ENCODE measurements at regions not wholly inside any gene's neighbourhood (a gene's known extent, or its start where the extent isn't known, plus 50 kb on each side); places are given as distances from the start of the nearest gene placed in this dataset.

DNA sequence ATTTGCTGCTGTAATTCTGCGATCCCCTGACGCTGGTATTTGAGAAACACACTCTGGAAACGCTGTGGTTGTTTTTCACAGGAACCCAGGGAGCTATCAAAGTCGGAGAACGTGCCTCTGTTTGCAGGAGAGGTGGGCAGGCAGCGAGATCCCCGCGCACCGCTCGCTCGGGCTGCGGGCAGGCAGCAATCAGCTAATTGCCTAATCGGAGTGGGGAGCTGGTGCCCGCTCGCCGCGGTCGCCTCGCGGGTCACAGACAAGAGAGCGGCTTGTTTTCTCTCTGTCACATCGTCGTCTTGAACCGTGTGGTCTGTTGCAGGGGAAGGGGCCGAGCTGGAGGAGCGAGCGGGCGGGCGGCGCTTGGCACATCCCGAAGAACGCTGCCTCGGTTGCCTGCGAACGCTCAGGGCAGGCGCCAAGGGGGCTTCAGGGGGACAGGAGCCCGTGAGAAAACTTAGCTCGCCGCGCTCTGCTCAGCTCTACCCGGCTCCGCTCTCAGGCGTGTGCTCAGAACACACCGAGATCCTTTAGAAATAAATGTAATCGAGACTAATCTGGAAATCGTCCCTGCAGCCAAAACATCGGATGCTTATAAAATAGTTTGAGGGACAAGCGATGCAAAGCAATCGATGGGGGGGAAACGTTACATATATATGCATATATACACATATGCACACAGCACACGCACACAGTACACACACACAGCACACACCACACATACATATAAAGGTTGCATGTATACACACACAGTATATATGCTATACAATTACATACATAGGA lies 93.6 kb upstream of the SMYD2 start:
- H3K36me3 ChIP-seq (ENCODE audit: control insufficient read depth, insufficient read depth, low read length) = no peaks in the 10 kb centered on the region
- H3K27me3 ChIP-seq (ENCODE audit: control insufficient read depth, insufficient read depth, low read length) = peaks cover 34% of the 10 kb centered on the region

DNA sequence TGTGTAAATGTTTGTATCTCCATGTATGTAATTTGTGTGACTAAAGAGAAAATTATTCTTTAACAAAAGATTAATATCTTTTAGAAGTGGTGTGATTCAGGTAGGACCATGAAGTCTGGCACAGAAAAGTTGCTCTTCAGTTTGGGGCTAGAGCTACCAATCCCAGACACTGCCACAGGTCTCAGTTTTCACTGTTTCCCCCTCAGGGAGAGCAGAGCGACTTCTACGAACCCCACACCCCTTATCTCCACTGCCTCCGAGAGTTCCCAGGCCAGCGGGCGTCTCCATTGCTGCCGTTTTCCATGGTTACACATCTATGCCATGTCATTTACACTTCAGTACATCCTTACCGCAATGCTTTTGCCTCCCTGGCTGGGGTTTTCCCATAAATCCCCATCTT lies 93.0 kb upstream of the SMYD2 start:
- Histone ChIP-seq H3K4me3 (ENCODE audit: low read depth, low read length) (no peak overlapping the region), H3K27me3 (ENCODE audit: control insufficient read depth, insufficient read depth, low read length) (peaks cover 34% of the 10 kb centered on the region), H3K36me3 (ENCODE audit: control insufficient read depth, insufficient read depth, low read length) (no peaks in the 10 kb centered on the region)
- TF ChIP-seq, protein P1, sequence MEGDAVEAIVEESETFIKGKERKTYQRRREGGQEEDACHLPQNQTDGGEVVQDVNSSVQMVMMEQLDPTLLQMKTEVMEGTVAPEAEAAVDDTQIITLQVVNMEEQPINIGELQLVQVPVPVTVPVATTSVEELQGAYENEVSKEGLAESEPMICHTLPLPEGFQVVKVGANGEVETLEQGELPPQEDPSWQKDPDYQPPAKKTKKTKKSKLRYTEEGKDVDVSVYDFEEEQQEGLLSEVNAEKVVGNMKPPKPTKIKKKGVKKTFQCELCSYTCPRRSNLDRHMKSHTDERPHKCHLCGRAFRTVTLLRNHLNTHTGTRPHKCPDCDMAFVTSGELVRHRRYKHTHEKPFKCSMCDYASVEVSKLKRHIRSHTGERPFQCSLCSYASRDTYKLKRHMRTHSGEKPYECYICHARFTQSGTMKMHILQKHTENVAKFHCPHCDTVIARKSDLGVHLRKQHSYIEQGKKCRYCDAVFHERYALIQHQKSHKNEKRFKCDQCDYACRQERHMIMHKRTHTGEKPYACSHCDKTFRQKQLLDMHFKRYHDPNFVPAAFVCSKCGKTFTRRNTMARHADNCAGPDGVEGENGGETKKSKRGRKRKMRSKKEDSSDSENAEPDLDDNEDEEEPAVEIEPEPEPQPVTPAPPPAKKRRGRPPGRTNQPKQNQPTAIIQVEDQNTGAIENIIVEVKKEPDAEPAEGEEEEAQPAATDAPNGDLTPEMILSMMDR (IDR thresholded peaks at IDR 0.05; ENCODE audit: insufficient read depth, low read length, poor library complexity, severe bottlenecking) = no peak
- DNase-seq (ENCODE audit: low read depth) = no peak

More for the DNA sequence above, 93.6 kb upstream of the SMYD2 start:
- H3K4me3 ChIP-seq (ENCODE audit: low read depth, low read length) = peak overlapping the region; percentile 1
- DNase-seq (ENCODE audit: low read depth) = no peak
- TF ChIP-seq, protein P1 (IDR thresholded peaks at IDR 0.05; ENCODE audit: insufficient read depth, low read length, poor library complexity, severe bottlenecking) = no peak

DNA sequence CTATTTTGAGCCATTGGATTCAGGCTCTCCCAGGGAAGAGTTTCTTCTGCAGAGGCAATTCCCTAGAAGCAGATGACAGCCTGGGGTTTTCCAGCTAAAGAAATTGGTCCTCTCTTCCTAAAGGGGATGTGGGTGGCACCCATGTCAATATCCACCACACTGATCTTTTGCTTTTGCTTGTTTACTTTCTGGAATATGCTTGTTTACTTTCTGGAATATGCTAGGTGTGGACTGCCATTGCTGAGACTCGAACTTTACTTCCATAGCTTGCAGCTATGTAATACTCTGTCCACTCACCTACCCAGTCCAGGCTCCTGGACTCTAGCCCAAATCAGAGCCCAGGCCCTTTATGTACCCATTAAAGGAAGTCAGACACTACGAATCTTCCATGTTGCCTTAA lies 92.1 kb upstream of the SMYD2 start:
- H3K4me3 ChIP-seq (ENCODE audit: low read depth, low read length) = no peak overlapping the region
- H3K27me3 ChIP-seq (ENCODE audit: control insufficient read depth, insufficient read depth, low read length) = peaks cover 34% of the 10 kb centered on the region
- no peak for DNase-seq (ENCODE audit: low read depth)
- H3K36me3 ChIP-seq (ENCODE audit: control insufficient read depth, insufficient read depth, low read length) = no peaks in the 10 kb centered on the region
- TF ChIP-seq, protein P1 (IDR thresholded peaks at IDR 0.05; ENCODE audit: insufficient read depth, low read length, poor library complexity, severe bottlenecking) = no peak

DNA sequence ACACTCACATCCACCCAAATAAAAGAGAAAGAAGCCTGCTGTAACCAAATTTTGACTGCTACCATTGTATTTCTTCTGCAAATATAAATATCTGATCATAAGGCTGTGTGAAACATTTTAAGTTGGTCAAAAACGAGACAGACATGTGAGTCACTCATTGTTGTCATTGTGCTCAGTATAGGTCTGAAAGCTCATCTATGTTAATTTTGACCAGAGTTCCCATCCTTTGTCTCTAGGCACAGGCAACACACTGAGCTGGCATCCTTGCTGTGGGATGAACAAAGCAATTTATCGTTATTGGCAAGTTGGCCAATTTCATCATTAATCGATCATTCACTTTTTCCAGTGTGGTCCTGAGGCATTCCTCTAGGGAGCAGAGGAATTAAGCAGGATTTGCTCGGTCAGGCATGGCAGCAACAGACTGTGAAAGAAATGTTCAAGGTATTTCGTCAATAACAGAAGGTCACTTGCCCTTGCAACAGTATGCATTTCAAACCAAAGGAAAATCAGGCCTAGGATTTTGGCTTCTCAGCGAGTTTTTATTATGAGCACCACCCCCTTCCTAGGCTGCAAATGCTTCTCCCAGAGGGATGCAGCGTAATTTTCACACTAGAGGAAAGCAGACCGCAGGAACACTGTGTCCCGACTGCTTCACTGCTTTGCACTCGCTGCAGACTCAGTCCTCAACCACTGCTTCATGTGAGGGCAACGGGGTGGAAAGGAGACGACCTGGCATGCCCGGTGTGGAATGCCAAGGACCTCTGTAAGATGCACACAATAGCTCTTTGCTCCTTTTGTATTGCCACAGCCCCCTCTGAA lies 87.9 kb upstream of the SMYD2 start:
- no peak overlapping the region for H3K4me3 ChIP-seq (ENCODE audit: low read depth, low read length)
- H3K27me3 ChIP-seq (ENCODE audit: control insufficient read depth, insufficient read depth, low read length) = peaks cover 9% of the 10 kb centered on the region
- TF ChIP-seq, protein P1 (IDR thresholded peaks at IDR 0.05; ENCODE audit: insufficient read depth, low read length, poor library complexity, severe bottlenecking) = no peak
- no peaks in the 10 kb centered on the region for H3K36me3 ChIP-seq (ENCODE audit: control insufficient read depth, insufficient read depth, low read length)
- no peak for DNase-seq (ENCODE audit: low read depth)

DNA sequence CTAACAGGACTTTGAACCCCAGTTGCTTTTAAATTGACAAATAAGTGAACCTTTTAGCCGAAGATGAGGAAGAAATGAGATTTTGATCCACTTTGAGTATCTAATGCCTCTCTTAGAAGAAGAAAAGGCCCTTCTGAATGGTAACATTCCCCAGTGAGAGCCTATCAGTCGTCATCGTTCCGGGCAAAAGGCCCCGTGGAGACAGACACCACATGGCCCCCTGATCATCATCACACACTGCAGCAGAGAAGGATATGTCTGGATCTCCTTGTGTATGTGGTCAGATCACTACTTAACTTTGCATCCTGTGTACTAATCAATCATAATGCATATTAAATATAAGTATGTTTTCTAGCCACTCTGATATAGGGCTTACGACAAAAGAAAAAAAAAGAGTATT lies 87.3 kb upstream of the SMYD2 start:
- peaks cover 5% of the 10 kb centered on the region for H3K27me3 ChIP-seq (ENCODE audit: control insufficient read depth, insufficient read depth, low read length)
- no peak overlapping the region for H3K4me3 ChIP-seq (ENCODE audit: low read depth, low read length)
- DNase-seq (ENCODE audit: low read depth) = no peak
- TF ChIP-seq, protein P1 (IDR thresholded peaks at IDR 0.05; ENCODE audit: insufficient read depth, low read length, poor library complexity, severe bottlenecking) = no peak
- H3K36me3 ChIP-seq (ENCODE audit: control insufficient read depth, insufficient read depth, low read length) = no peaks in the 10 kb centered on the region
